Lower leg skin (tissue), 3 donors: ENCODE measurements at regions not wholly inside any gene's neighbourhood (a gene's known extent, or its start where the extent isn't known, plus 50 kb on each side); places are given as distances from the start of the nearest gene placed in this dataset.

Experiments
- CTCF ChIP-seq, 3 donors: fragments of 450-650 bp; IDR thresholded peaks; one replicate each; pipeline ENCODE4 v1.5.1; 2016; ENCODE audit warnings: antibody characterized with exemption in 3 of 3, mild to moderate bottlenecking in 3 of 3, moderate library complexity in 2 of 3
- POLR2A ChIP-seq, 2 donors: fragments of 450-650 bp; IDR thresholded peaks; one replicate each; pipeline ENCODE4 v1.6.1; 2016 to 2017; ENCODE audit warnings: antibody characterized with exemption in 2 of 2, mild to moderate bottlenecking in 1 of 2, moderate library complexity in 1 of 2

DNA sequence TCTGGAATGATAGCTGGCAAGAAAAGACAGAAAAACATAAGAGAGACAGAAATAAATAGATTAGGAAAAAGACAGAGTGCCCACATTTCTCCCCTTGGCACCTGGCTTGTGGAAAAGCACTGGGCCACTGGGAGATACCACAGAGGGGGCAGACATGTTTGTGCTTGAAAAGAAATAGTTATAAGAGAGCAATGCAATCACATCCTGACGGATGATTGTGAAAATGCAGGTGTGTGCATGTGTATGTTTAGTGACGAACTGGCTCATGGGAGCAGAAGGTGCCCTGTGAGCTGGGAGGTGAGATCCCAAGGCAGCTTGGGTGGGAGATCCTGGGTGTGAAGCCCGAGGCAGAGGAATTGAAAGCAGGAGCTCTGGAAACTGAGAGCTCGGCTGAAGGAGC lies 617.9 kb downstream of the BCOR start:
- TF ChIP-seq CTCF (IDR thresholded peaks at IDR 0.05) (no peak), POLR2A (IDR thresholded peaks at IDR 0.05) (no peak)
